ENCODE measurements at regions not wholly inside any gene's neighbourhood (a gene's known extent, or its start where the extent isn't known, plus 50 kb on each side); places are given as distances from the start of the nearest gene placed in this dataset.

DNA sequence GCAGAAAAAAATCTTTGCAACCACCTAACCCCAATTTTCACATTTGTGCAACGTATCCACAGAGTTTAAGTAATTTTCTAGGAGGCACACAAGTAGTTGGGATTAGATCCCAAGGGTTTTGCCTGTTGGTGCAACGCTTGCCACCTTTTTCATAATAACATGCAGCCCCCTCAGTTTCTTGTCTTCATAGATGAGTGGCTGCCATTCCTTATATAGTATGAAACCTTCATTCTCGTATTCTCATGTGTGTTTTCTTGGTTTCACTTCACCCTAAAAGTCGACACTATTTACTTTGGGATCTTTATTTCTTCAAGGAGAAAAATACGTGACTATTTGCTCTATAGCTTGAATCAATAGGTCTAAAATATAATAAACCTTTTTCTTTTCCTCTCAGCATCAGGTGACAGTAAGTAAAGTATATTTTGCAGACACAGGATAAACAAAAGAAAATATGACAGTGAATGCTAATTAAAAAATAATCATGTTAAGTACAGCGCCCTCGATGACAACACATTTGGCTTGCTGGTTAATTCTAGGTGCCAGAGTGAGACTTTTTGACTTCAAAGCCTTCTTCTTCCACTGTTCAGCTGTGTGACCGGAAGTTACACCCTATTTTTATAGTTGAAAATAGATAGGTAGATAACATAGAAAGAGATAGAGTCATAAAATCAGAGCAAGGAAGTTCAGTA is 342.8 kb upstream of the CCNG1 start:
- TF ChIP-seq POLR2AphosphoS5 (IDR thresholded peaks at IDR 0.05) (no peak), POLR2A (IDR thresholded peaks at IDR 0.05; ENCODE audit: low read depth) (no peak)
- TF ChIP-seq, protein P1, sequence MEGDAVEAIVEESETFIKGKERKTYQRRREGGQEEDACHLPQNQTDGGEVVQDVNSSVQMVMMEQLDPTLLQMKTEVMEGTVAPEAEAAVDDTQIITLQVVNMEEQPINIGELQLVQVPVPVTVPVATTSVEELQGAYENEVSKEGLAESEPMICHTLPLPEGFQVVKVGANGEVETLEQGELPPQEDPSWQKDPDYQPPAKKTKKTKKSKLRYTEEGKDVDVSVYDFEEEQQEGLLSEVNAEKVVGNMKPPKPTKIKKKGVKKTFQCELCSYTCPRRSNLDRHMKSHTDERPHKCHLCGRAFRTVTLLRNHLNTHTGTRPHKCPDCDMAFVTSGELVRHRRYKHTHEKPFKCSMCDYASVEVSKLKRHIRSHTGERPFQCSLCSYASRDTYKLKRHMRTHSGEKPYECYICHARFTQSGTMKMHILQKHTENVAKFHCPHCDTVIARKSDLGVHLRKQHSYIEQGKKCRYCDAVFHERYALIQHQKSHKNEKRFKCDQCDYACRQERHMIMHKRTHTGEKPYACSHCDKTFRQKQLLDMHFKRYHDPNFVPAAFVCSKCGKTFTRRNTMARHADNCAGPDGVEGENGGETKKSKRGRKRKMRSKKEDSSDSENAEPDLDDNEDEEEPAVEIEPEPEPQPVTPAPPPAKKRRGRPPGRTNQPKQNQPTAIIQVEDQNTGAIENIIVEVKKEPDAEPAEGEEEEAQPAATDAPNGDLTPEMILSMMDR (IDR thresholded peaks at IDR 0.05), result no peak
